HepG2 (cell line): ENCODE measurements at regions not wholly inside any gene's neighbourhood (a gene's known extent, or its start where the extent isn't known, plus 50 kb on each side); places are given as distances from the start of the nearest gene placed in this dataset.

Source experiments
- ATAC-seq: fragments of 200-7000 bp; cut with Tn5 transposase; 3 replicates; pipeline ENCODE4 v1.9.1; 2020; ENCODE audit warnings: mild to moderate bottlenecking, moderate library complexity
- BruUV-seq: library from RNA; stranded (reverse); fragments of 400-500 nt; replicated peaks from 2 replicates; lab custom pipeline; 2021; lab: Mats Ljungman, UMichigan
- CTCF ChIA-PET: fragments of 300-600 bp; formaldehyde crosslinking; extraction: SDS; loops from one replicate; lab custom pipeline; 2021; ENCODE audit warnings: low total read pairs, inconsistent platforms, low intra/inter-chr PET ratio; lab: Yijun Ruan, JAX
- POLR2A ChIA-PET: fragments of 350-600 bp; sonication (Branson Sonifier 250); formaldehyde crosslinking; loops from one replicate; lab custom pipeline; 2020; ENCODE audit warnings: antibody characterized with exemption, inconsistent platforms; lab: Yijun Ruan, JAX
- DNase-seq: peaks from one replicate; pipeline ENCODE4 v3.0.0-alpha.2; 2015; ENCODE audit warnings: low spot score
- FAIRE-seq: peaks from 3 replicates; lab custom pipeline; 2011; peaks lifted over from hg19 to GRCh38; lab: Jason Lieb, UNC
- H2AFZ ChIP-seq: one replicate; pipeline ENCODE4 v1.6.1; 2011; ENCODE audit warnings: low read length, inconsistent platforms
- H3K27ac ChIP-seq: fragments of 300-600 bp; 3 replicates; pipeline ENCODE4 v1.8.0; 2011; ENCODE audit warnings: mixed run types, mild to moderate bottlenecking, mixed read lengths, low read length, inconsistent platforms; ENCODE audit not compliant: insufficient read depth; ENCODE audit errors: extremely low read length
- H3K27me3 ChIP-seq, 2 experiments: fragments of 200-600 bp in 1 of 2; 2 replicates in 1 of 2; 3 replicates in 1 of 2; pipeline versions ENCODE4 v1.6.0 to v1.8.0; 2011; ENCODE audit warnings: low read length in 2 of 2, mild to moderate bottlenecking in 2 of 2, moderate library complexity in 2 of 2, inconsistent platforms in 1 of 2; ENCODE audit not compliant: insufficient read depth in 2 of 2, control insufficient read depth in 1 of 2
- H3K36me3 ChIP-seq, 2 experiments: fragments of 200-600 bp in 1 of 2; replicated peaks in 1 of 2; 2 replicates in 1 of 2; 3 replicates in 1 of 2; pipeline versions ENCODE4 v1.5.1 to v1.8.0; 2011; ENCODE audit warnings: low read length in 2 of 2, inconsistent platforms in 1 of 2; ENCODE audit not compliant: insufficient read depth in 2 of 2, control insufficient read depth in 1 of 2
- H3K4me1 ChIP-seq: 2 replicates; pipeline ENCODE4 v1.5.1; 2012; ENCODE audit warnings: low read length, inconsistent platforms; ENCODE audit not compliant: insufficient read depth
- H3K4me2 ChIP-seq: 2 replicates; pipeline ENCODE4 v1.6.0; 2011; ENCODE audit warnings: low read depth, low read length, inconsistent platforms
- H3K4me3 ChIP-seq, 3 experiments: fragments of 200-600 bp in 1 of 3; sonication (generic), shearing (Covaris generic) in 1 of 3; replicated peaks in 1 of 3; 2 replicates each; pipeline ENCODE4 v1.5.1; 2011 to 2016; ENCODE audit warnings: low read length in 3 of 3, inconsistent platforms in 2 of 3, low read depth in 2 of 3, mild to moderate bottlenecking in 2 of 3, control low read depth in 1 of 3, mixed read lengths in 1 of 3; ENCODE audit not compliant: insufficient read depth in 1 of 3
- H3K79me2 ChIP-seq: one replicate; pipeline ENCODE4 v1.6.1; 2011; ENCODE audit warnings: low read length, inconsistent platforms; ENCODE audit not compliant: insufficient read depth
- H3K9ac ChIP-seq: 2 replicates; pipeline ENCODE4 v1.6.0; 2011; ENCODE audit warnings: mild to moderate bottlenecking, low read depth, low read length, inconsistent platforms; ENCODE audit not compliant: insufficient read depth
- H3K9me3 ChIP-seq: 2 replicates; pipeline ENCODE4 v1.5.1; 2012; ENCODE audit warnings: mild to moderate bottlenecking, low read length
- H4K20me1 ChIP-seq: 2 replicates; pipeline ENCODE4 v1.6.0; 2011; ENCODE audit warnings: inconsistent platforms, mild to moderate bottlenecking, low read length, moderate library complexity; ENCODE audit not compliant: insufficient read depth
- ARHGAP35 ChIP-seq: sonication (generic); formaldehyde crosslinking; IDR thresholded peaks from 2 replicates; pipeline ENCODE4 v1.9.0; 2022; ENCODE audit warnings: mild to moderate bottlenecking, inconsistent platforms, moderate library complexity, missing genetic modification reagents, borderline replicate concordance
- FOSL1 ChIP-seq: sonication (generic); formaldehyde crosslinking; IDR thresholded peaks from 2 replicates; pipeline ENCODE4 v1.9.0; 2021; ENCODE audit warnings: missing genetic modification reagents, borderline replicate concordance
- GPN1 ChIP-seq: sonication (generic); formaldehyde crosslinking; IDR thresholded peaks from 2 replicates; pipeline ENCODE4 v1.5.1; 2020; ENCODE audit warnings: missing genetic modification reagents, borderline replicate concordance
- HNRNPUL1 ChIP-seq: fragments of 200-400 bp; formaldehyde crosslinking; IDR thresholded peaks from 2 replicates; pipeline ENCODE4 v1.6.1; 2017; ENCODE audit warnings: low read depth, mild to moderate bottlenecking, low read length, moderate library complexity
- MED13 ChIP-seq: sonication (generic); formaldehyde crosslinking; IDR thresholded peaks from 2 replicates; pipeline ENCODE4 v1.5.0; 2020; ENCODE audit warnings: missing genetic modification reagents
- TBX2 ChIP-seq: sonication (generic); formaldehyde crosslinking; IDR thresholded peaks from 2 replicates; pipeline ENCODE4 v1.5.0; 2020; ENCODE audit warnings: missing genetic modification reagents, mild to moderate bottlenecking, borderline replicate concordance
- TSC22D2 ChIP-seq: sonication (generic); formaldehyde crosslinking; IDR thresholded peaks from 2 replicates; pipeline ENCODE4 v1.5.1; 2020; ENCODE audit warnings: missing genetic modification reagents, mild to moderate bottlenecking, borderline replicate concordance
- YEATS4 ChIP-seq: sonication (generic); formaldehyde crosslinking; IDR thresholded peaks from 2 replicates; pipeline ENCODE4 v1.4.0; 2020; ENCODE audit warnings: missing genetic modification reagents, borderline replicate concordance
- ZNF12 ChIP-seq: sonication (generic); formaldehyde crosslinking; IDR thresholded peaks from 2 replicates; pipeline ENCODE4 v1.5.0; 2020; ENCODE audit warnings: missing genetic modification reagents
- ZNF552 ChIP-seq: sonication (generic); formaldehyde crosslinking; IDR thresholded peaks from 2 replicates; pipeline ENCODE4 v1.9.0; 2022; ENCODE audit warnings: missing genetic modification reagents, mild to moderate bottlenecking, borderline replicate concordance
- ZNF781 ChIP-seq: sonication (generic); formaldehyde crosslinking; IDR thresholded peaks from 2 replicates; pipeline ENCODE4 v1.5.1; 2020; ENCODE audit warnings: borderline replicate concordance, mild to moderate bottlenecking, missing genetic modification reagents; ENCODE audit errors: not compliant biosample characterization
- ZNF841 ChIP-seq: sonication (generic); formaldehyde crosslinking; IDR thresholded peaks from 2 replicates; pipeline ENCODE4 v1.8.1; 2023; ENCODE audit warnings: missing genetic modification reagents, borderline replicate concordance
- WGBS: methylation state at CpG from one replicate; pipeline ENCODE4 v1.1.6; 2017; ENCODE audit warnings: low lambda C conversion rate; 5-methylcytosine and 5-hydroxymethylcytosine counted together
- in situ Hi-C: cut with HindIII; loops from 2 replicates; pipeline ENCODE4 v1.10.0; 2017; ENCODE audit warnings: low pct_unique_long_range_greater_than_20kb; ENCODE audit not compliant: extremely low pct_ligation_motif_present
- intact Hi-C: fragments of 100-400 bp; cut with micrococcal nuclease; formaldehyde crosslinking; loops from one replicate; pipeline ENCODE4 v1.10.0; 2022; ENCODE audit not compliant: unreplicated experiment
- TF ChIP-seq, protein P1 (sequence below): sonication (generic); formaldehyde crosslinking; conservative IDR thresholded peaks from 2 replicates; pipeline ENCODE4 v1.4.0; 2020; ENCODE audit warnings: mild to moderate bottlenecking, missing genetic modification reagents, moderate library complexity
- TF ChIP-seq, protein P2 (sequence below): sonication (generic); formaldehyde crosslinking; IDR thresholded peaks from 2 replicates; pipeline ENCODE4 v1.4.0; 2020; ENCODE audit warnings: missing genetic modification reagents

DNA sequence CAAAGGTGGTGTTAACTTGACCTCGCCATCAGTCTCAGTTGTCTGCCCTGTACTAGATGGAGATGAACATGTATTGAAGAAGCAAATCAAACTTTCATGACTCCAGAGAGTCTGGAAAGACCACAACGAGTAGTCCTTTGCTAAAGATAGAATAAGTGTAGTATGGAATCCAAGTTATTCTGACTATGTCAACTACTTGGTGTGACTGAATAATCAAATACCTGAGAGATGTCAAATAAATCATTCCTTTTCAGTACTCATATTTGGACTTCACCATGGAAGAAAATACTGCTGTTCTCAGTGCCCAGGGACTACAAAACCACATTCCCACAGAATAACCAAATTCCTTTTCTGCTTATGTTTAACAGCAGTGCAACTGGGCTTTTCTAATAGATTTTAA is 161.2 kb upstream of the SPRY1 start:
- in situ Hi-C loops, result no loop called here
- DNase-seq, result no peak
- FAIRE-seq, result no peak
- Histone ChIP-seq H3K9ac (no peak overlapping the region), H3K27me3 (no peaks in the 10 kb centered on the region), H3K4me2 (no peak overlapping the region), H3K27ac (no peak overlapping the region), H3K9me3 (no peaks in the 10 kb centered on the region), H3K4me1 (no peaks in the 10 kb centered on the region), H3K36me3 (no peaks in the 10 kb centered on the region), H2AFZ (no peak overlapping the region), H3K4me3 (no peak overlapping the region), H4K20me1 (no peaks in the 10 kb centered on the region), H3K79me2 (no peaks in the 10 kb centered on the region)
- POLR2A ChIA-PET, result no interaction called here
- no peak for TF ChIP-seq ZNF781
- no peak for TF ChIP-seq ZNF12 (CRISPR knock-in tag)
- TF ChIP-seq, protein P1, sequence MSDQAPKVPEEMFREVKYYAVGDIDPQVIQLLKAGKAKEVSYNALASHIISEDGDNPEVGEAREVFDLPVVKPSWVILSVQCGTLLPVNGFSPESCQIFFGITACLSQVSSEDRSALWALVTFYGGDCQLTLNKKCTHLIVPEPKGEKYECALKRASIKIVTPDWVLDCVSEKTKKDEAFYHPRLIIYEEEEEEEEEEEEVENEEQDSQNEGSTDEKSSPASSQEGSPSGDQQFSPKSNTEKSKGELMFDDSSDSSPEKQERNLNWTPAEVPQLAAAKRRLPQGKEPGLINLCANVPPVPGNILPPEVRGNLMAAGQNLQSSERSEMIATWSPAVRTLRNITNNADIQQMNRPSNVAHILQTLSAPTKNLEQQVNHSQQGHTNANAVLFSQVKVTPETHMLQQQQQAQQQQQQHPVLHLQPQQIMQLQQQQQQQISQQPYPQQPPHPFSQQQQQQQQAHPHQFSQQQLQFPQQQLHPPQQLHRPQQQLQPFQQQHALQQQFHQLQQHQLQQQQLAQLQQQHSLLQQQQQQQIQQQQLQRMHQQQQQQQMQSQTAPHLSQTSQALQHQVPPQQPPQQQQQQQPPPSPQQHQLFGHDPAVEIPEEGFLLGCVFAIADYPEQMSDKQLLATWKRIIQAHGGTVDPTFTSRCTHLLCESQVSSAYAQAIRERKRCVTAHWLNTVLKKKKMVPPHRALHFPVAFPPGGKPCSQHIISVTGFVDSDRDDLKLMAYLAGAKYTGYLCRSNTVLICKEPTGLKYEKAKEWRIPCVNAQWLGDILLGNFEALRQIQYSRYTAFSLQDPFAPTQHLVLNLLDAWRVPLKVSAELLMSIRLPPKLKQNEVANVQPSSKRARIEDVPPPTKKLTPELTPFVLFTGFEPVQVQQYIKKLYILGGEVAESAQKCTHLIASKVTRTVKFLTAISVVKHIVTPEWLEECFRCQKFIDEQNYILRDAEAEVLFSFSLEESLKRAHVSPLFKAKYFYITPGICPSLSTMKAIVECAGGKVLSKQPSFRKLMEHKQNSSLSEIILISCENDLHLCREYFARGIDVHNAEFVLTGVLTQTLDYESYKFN (CRISPR knock-in tag), result no peak
- TF ChIP-seq HNRNPUL1, result no peak
- TF ChIP-seq GPN1 (CRISPR knock-in tag), result no peak
- no peak for TF ChIP-seq ZNF841 (CRISPR knock-in tag)
- TF ChIP-seq MED13 (CRISPR knock-in tag), result no peak
- no peak for TF ChIP-seq FOSL1 (CRISPR knock-in tag)
- TF ChIP-seq, protein P2, sequence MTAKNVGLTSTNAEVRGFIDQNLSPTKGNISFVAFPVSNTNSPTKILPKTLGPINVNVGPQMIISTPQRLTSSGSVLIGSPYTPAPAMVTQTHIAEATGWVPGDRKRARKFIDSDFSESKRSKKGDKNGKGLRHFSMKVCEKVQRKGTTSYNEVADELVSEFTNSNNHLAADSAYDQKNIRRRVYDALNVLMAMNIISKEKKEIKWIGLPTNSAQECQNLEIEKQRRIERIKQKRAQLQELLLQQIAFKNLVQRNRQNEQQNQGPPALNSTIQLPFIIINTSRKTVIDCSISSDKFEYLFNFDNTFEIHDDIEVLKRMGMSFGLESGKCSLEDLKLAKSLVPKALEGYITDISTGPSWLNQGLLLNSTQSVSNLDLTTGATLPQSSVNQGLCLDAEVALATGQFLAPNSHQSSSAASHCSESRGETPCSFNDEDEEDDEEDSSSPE (CRISPR knock-in tag), result no peak
- TF ChIP-seq YEATS4 (CRISPR knock-in tag), result no peak
- TF ChIP-seq ZNF552 (CRISPR knock-in tag), result no peak
- no peak for TF ChIP-seq ARHGAP35 (CRISPR knock-in tag)
- TF ChIP-seq TSC22D2 (CRISPR knock-in tag), result no peak
- TF ChIP-seq TBX2, result no peak
- BruUV-seq, result no TSS peak
- intact Hi-C loops, result no loop called here
- 96% methylated on average over 2 of the region's 2 CpGs for WGBS
- CTCF ChIA-PET, result no interaction called here
- ATAC-seq, result no peak
